ENCODE measurements at regions not wholly inside any gene's neighbourhood (a gene's known extent, or its start where the extent isn't known, plus 50 kb on each side); places are given as distances from the start of the nearest gene placed in this dataset.

DNA sequence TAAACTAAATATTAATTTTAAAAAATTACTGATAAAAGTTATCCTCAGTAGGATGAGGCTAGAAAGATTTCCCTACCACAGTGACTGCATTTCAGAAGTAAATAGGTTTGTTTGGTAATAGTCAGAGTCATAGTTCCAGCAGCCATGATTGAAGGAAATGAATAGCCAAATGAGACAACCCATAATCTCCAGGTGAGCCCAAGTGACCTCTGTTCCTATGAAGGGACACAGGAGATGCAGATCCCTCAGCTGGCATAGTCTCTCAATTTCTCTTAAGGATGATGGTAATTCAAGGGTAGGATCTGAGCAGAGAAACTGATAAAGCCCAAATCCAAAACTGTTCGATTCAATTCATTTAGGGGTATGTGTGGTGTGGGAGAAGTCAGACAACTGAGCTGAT, 461.8 kb downstream of the RAP2B start:
- Histone ChIP-seq H3K9me3 (ENCODE audit: low read depth) (no peaks in the 10 kb centered on the region), H3K4me3 (no peak overlapping the region), H3K4me1 (ENCODE audit: low read depth) (peaks cover 6% of the 10 kb centered on the region), H3K36me3 (no peaks in the 10 kb centered on the region), H3K27ac (no peak overlapping the region), H3K27me3 (no peaks in the 10 kb centered on the region)
- TF ChIP-seq, protein P1, sequence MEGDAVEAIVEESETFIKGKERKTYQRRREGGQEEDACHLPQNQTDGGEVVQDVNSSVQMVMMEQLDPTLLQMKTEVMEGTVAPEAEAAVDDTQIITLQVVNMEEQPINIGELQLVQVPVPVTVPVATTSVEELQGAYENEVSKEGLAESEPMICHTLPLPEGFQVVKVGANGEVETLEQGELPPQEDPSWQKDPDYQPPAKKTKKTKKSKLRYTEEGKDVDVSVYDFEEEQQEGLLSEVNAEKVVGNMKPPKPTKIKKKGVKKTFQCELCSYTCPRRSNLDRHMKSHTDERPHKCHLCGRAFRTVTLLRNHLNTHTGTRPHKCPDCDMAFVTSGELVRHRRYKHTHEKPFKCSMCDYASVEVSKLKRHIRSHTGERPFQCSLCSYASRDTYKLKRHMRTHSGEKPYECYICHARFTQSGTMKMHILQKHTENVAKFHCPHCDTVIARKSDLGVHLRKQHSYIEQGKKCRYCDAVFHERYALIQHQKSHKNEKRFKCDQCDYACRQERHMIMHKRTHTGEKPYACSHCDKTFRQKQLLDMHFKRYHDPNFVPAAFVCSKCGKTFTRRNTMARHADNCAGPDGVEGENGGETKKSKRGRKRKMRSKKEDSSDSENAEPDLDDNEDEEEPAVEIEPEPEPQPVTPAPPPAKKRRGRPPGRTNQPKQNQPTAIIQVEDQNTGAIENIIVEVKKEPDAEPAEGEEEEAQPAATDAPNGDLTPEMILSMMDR (IDR thresholded peaks at IDR 0.05; ENCODE audit: low read depth, low read length) = no peak
- DNase-seq (ENCODE audit: low read depth in 1 of 2, low spot score in 1 of 2) = no peak

DNA sequence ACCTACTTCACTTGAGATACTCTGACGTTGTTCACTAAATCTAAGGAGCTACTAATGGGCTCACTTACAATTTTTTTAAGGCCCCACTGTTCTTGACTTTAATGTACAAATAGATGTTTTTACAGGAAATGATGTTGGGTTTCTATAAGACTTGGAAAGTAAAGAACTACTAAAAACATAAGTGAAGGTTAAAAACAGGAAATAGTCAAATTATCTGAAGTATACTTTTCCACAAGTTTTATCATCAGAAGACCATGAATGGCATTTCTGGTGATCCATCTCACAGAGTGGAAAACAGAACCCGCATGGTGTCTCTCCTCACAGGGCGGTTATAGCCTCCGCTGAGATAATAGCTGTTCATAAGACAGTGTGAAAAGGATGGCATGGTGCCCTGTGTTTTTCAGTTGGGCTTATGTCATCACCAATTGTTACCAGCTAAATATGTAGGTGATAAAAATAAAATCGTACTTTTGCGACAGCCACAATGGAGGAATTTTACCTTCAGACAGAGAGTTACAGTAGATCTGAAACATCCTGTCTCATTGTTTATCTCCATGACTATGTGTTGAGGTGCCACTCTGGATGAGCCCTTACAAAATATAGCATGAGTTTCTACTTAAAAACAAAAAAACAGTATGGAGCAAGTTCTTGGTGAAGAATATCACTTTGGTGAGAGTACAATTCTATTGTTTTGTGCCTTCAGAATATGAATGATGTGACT, 462.4 kb downstream of the RAP2B start:
- Histone ChIP-seq H3K27me3 (no peaks in the 10 kb centered on the region), H3K27ac (no peak overlapping the region), H3K4me1 (ENCODE audit: low read depth) (peaks cover 6% of the 10 kb centered on the region), H3K4me3 (no peak overlapping the region), H3K36me3 (no peaks in the 10 kb centered on the region), H3K9me3 (ENCODE audit: low read depth) (no peaks in the 10 kb centered on the region)
- DNase-seq (ENCODE audit: low read depth in 1 of 2, low spot score in 1 of 2) = no peak
- TF ChIP-seq, protein P1 (IDR thresholded peaks at IDR 0.05; ENCODE audit: low read depth, low read length) = no peak

DNA sequence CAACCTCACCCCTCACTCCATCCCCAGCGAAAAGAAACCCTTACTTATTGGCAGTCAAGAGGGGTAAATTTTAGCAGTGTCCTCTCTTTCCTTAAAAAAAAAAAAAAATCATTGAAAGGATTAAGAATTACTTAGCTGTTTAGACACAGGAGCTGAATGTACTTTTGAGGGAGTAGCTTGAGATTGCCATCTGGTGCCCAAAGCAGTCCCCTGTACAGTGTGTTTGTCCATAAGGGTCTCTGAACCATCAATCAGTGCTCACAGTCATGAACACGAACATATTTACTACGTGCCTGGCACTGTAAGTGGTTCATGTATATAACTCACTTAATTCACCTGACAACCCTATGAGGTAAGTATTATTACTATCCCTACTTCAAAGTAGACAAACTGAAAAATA, 463.5 kb downstream of the RAP2B start:
- no peaks in the 10 kb centered on the region for H3K36me3 ChIP-seq

DNA sequence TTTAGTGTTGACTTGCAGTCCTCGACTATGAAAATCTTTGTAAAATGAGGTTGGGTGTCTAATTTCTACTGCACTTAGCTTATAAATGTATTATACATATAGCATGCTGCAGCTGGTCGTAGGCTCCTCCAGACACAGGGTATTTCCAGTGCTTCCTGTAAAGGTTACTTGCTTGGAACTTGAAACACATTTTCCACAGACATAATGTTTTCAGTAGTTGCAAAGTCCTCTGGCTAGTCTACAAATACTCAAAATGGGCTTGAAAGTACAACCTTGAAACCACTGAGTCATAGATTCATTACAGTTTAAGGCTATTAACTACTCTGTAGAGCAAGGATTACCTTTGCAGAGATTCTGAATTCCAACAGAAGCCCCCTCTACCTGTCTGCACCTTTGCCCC, 464.1 kb downstream of the RAP2B start:
- no peak overlapping the region for H3K4me3 ChIP-seq
- TF ChIP-seq, protein P1 (IDR thresholded peaks at IDR 0.05; ENCODE audit: low read depth, low read length) = no peak

More for the DNA sequence above, 463.5 kb downstream of the RAP2B start:
- Histone ChIP-seq H3K27ac (no peak overlapping the region), H3K9me3 (ENCODE audit: low read depth) (no peaks in the 10 kb centered on the region), H3K27me3 (no peaks in the 10 kb centered on the region), H3K4me3 (no peak overlapping the region), H3K4me1 (ENCODE audit: low read depth) (peaks cover 6% of the 10 kb centered on the region)
- TF ChIP-seq, protein P1 (IDR thresholded peaks at IDR 0.05; ENCODE audit: low read depth, low read length) = no peak
- DNase-seq (ENCODE audit: low read depth in 1 of 2, low spot score in 1 of 2) = peak in 1 of 2 donors; percentile 6

DNA sequence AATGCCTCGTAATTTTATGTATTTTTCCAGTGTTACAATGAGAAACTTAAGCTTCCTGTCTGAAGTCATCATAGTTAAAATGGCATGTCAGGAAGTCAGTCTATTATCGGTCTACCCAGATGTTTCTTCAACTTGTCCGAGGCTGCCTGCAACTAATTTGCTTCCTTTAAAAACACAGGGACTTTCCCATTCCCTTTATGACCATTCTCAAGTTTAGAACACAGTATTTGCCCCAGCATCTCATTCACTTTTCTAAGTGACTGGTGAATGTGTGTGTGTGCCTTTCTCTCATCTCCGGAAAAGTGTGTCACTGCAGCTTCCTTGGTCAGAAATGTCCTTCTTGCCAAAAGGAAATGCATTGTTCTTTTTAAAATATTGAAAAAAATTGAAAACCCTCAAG, 466.6 kb downstream of the RAP2B start:
- Histone ChIP-seq H3K27me3 (no peaks in the 10 kb centered on the region), H3K36me3 (no peaks in the 10 kb centered on the region), H3K9me3 (ENCODE audit: low read depth) (no peaks in the 10 kb centered on the region), H3K27ac (no peak overlapping the region), H3K4me1 (ENCODE audit: low read depth) (peaks cover 6% of the 10 kb centered on the region), H3K4me3 (no peak overlapping the region)
- peak in 1 of 2 donors; percentile 30 for DNase-seq (ENCODE audit: low read depth in 1 of 2, low spot score in 1 of 2)
- TF ChIP-seq, protein P1 (IDR thresholded peaks at IDR 0.05; ENCODE audit: low read depth, low read length) = no peak

More for the DNA sequence above, 464.1 kb downstream of the RAP2B start:
- Histone ChIP-seq H3K4me1 (ENCODE audit: low read depth) (peaks cover 6% of the 10 kb centered on the region), H3K36me3 (no peaks in the 10 kb centered on the region), H3K27me3 (no peaks in the 10 kb centered on the region), H3K9me3 (ENCODE audit: low read depth) (no peaks in the 10 kb centered on the region), H3K27ac (no peak overlapping the region)
- DNase-seq (ENCODE audit: low read depth in 1 of 2, low spot score in 1 of 2) = no peak

All from cardiac muscle cell (in vitro differentiated cells and primary cell).